OCI-LY1 (cell line): ENCODE measurements at regions not wholly inside any gene's neighbourhood (a gene's known extent, or its start where the extent isn't known, plus 50 kb on each side); places are given as distances from the start of the nearest gene placed in this dataset.

Experiments
- H2AFZ ChIP-seq: fragments of 200-600 bp; sonication (generic), shearing (Covaris generic); 2 replicates; pipeline ENCODE4 v1.6.0; 2014; ENCODE audit warnings: antibody characterized with exemption, mild to moderate bottlenecking, low read length
- H3F3A ChIP-seq: fragments of 200-600 bp; sonication (generic), shearing (Covaris generic); 2 replicates; pipeline ENCODE4 v1.6.0; 2014; ENCODE audit warnings: mild to moderate bottlenecking, antibody characterized with exemption, low read length, moderate library complexity; ENCODE audit not compliant: insufficient read depth
- H3K27ac ChIP-seq: fragments of 200-600 bp; sonication (generic); 2 replicates; pipeline ENCODE4 v1.5.1; 2014; ENCODE audit warnings: low read length, mixed run types, mild to moderate bottlenecking, low read depth; ENCODE audit not compliant: poor library complexity, severe bottlenecking
- H3K27me3 ChIP-seq: fragments of 200-600 bp; sonication (generic); 2 replicates; pipeline ENCODE4 v1.6.0; 2014; ENCODE audit warnings: antibody characterized with exemption, mild to moderate bottlenecking, low read length, moderate library complexity; ENCODE audit not compliant: insufficient read depth
- H3K36me3 ChIP-seq: fragments of 200-600 bp; sonication (generic); 2 replicates; pipeline ENCODE4 v1.6.1; 2014; ENCODE audit warnings: mild to moderate bottlenecking, antibody characterized with exemption, low read length, moderate library complexity, mixed read lengths; ENCODE audit not compliant: insufficient read depth
- H3K4me1 ChIP-seq: fragments of 200-600 bp; sonication (generic); 2 replicates; pipeline ENCODE4 v1.5.1; 2014; ENCODE audit warnings: mild to moderate bottlenecking, low read length, moderate library complexity; ENCODE audit not compliant: insufficient read depth, severe bottlenecking
- H3K4me2 ChIP-seq: fragments of 200-600 bp; sonication (generic), shearing (Covaris generic); 2 replicates; pipeline ENCODE4 v1.6.1; 2014; ENCODE audit warnings: low read length
- H3K4me3 ChIP-seq: fragments of 200-600 bp; sonication (generic); 2 replicates; pipeline ENCODE4 v1.5.1; 2014; ENCODE audit warnings: low read length, low read depth, mild to moderate bottlenecking, mixed read lengths; ENCODE audit not compliant: poor library complexity, severe bottlenecking
- H3K79me2 ChIP-seq: fragments of 200-600 bp; shearing (Covaris generic); 2 replicates; pipeline ENCODE4 v1.6.1; 2016; ENCODE audit warnings: mixed run types, low read length, mixed read lengths; ENCODE audit not compliant: insufficient read depth
- H3K9ac ChIP-seq: fragments of 200-600 bp; sonication (generic), shearing (Covaris generic); 2 replicates; pipeline ENCODE4 v1.6.1; 2014; ENCODE audit warnings: mild to moderate bottlenecking, low read length, mixed read lengths
- H3K9me2 ChIP-seq: fragments of 200-600 bp; sonication (generic), shearing (Covaris generic); 2 replicates; pipeline ENCODE4 v1.6.1; 2014; ENCODE audit warnings: low read depth, mild to moderate bottlenecking, low read length, mixed read lengths
- H3K9me3 ChIP-seq: fragments of 200-600 bp; shearing (Covaris generic); 2 replicates; pipeline ENCODE4 v1.6.1; 2014; ENCODE audit warnings: low read length, mixed read lengths
- H4K20me1 ChIP-seq: fragments of 200-600 bp; sonication (generic), shearing (Covaris generic); 2 replicates; pipeline ENCODE4 v1.6.0; 2016; ENCODE audit warnings: mild to moderate bottlenecking, low read length; ENCODE audit not compliant: insufficient read depth
- CTCF ChIP-seq: fragments of 200-600 bp; sonication (generic), shearing (Covaris generic); IDR thresholded peaks from 2 replicates; pipeline ENCODE4 v1.5.1; 2017; ENCODE audit warnings: mild to moderate bottlenecking, antibody characterized with exemption, low read length, moderate library complexity, mixed read lengths
- EZH2 ChIP-seq: fragments of 200-600 bp; sonication (generic), shearing (Covaris generic); IDR thresholded peaks from 2 replicates; pipeline ENCODE4 v1.8.0; 2017; ENCODE audit warnings: borderline replicate concordance, mixed run types, mild to moderate bottlenecking, antibody characterized with exemption, low read length, moderate library complexity, mixed read lengths

- no peak overlapping the region for H3K9ac ChIP-seq
- no peaks in the 10 kb centered on the region for H3K9me3 ChIP-seq
- no peak overlapping the region for H3K27ac ChIP-seq
- no peaks in the 10 kb centered on the region for H3F3A ChIP-seq
- no peaks in the 10 kb centered on the region for H3K79me2 ChIP-seq
- no peaks in the 10 kb centered on the region for H3K9me2 ChIP-seq
- no peaks in the 10 kb centered on the region for H4K20me1 ChIP-seq
- H3K4me1 ChIP-seq: no peaks in the 10 kb centered on the region
- H3K27me3 ChIP-seq: no peaks in the 10 kb centered on the region
- no peak overlapping the region for H2AFZ ChIP-seq
- no peaks in the 10 kb centered on the region for H3K36me3 ChIP-seq
- H3K4me2 ChIP-seq: no peak overlapping the region
- TF ChIP-seq CTCF (no peak), EZH2 (no peak)
- H3K4me3 ChIP-seq: no peak overlapping the region
These were observed 564.2 kb downstream of the NR2F2 start for GRCh38 chr15:96894659-96895058.

- Histone ChIP-seq H3K9me3 (no peaks in the 10 kb centered on the region), H2AFZ (no peak overlapping the region), H3K4me1 (no peaks in the 10 kb centered on the region), H3K4me3 (no peak overlapping the region), H3K27ac (no peak overlapping the region), H3K9ac (no peak overlapping the region), H3K9me2 (no peaks in the 10 kb centered on the region), H4K20me1 (no peaks in the 10 kb centered on the region), H3F3A (no peaks in the 10 kb centered on the region), H3K4me2 (no peak overlapping the region), H3K36me3 (no peaks in the 10 kb centered on the region), H3K27me3 (no peaks in the 10 kb centered on the region), H3K79me2 (no peaks in the 10 kb centered on the region)
- TF ChIP-seq CTCF: no peak
- TF ChIP-seq EZH2: no peak
These were observed 566.3 kb downstream of the NR2F2 start for GRCh38 chr15:96896766-96897165.

- H2AFZ ChIP-seq: no peak overlapping the region
- H3K9me2 ChIP-seq: no peaks in the 10 kb centered on the region
- TF ChIP-seq CTCF (no peak), EZH2 (no peak)
- H3K27ac ChIP-seq: no peak overlapping the region
- no peak overlapping the region for H3K9ac ChIP-seq
- no peaks in the 10 kb centered on the region for H3K4me1 ChIP-seq
- no peaks in the 10 kb centered on the region for H4K20me1 ChIP-seq
- no peaks in the 10 kb centered on the region for H3K9me3 ChIP-seq
- H3K27me3 ChIP-seq: no peaks in the 10 kb centered on the region
- no peaks in the 10 kb centered on the region for H3K36me3 ChIP-seq
- H3K79me2 ChIP-seq: no peaks in the 10 kb centered on the region
- H3K4me2 ChIP-seq: no peak overlapping the region
- H3F3A ChIP-seq: no peaks in the 10 kb centered on the region
- no peak overlapping the region for H3K4me3 ChIP-seq
These were observed 583.6 kb downstream of the NR2F2 start for GRCh38 chr15:96914081-96914480.
